Progenitor cell of endocrine pancreas (in vitro differentiated cells): ENCODE measurements at regions not wholly inside any gene's neighbourhood (a gene's known extent, or its start where the extent isn't known, plus 50 kb on each side); places are given as distances from the start of the nearest gene placed in this dataset.

ENCODE experiments used
- DNase-seq: peaks from one replicate; pipeline ENCODE4 v3.0.0; 2021; ENCODE audit warnings: low spot score; ENCODE audit not compliant: unreplicated experiment
- H3K27ac Mint-ChIP-seq: 2 replicates; pipeline ENCODE4 v1.8.0; 2021; ENCODE audit warnings: mild to moderate bottlenecking, moderate library complexity, mixed read lengths
- H3K27me3 Mint-ChIP-seq: 2 replicates; pipeline ENCODE4 v1.8.0; 2021; ENCODE audit warnings: mixed read lengths
- H3K36me3 Mint-ChIP-seq: 2 replicates; pipeline ENCODE4 v1.8.0; 2022; ENCODE audit warnings: mixed read lengths; ENCODE audit not compliant: insufficient read depth
- H3K4me1 Mint-ChIP-seq: 2 replicates; pipeline ENCODE4 v1.8.0; 2021; ENCODE audit warnings: low read depth, mixed read lengths
- H3K4me3 Mint-ChIP-seq: 2 replicates; pipeline ENCODE4 v1.8.0; 2021; ENCODE audit warnings: low read depth, mild to moderate bottlenecking, moderate library complexity, mixed read lengths
- H3K9me3 Mint-ChIP-seq: 2 replicates; pipeline ENCODE4 v1.8.0; 2021; ENCODE audit warnings: low read depth, mixed read lengths
- CTCF ChIP-seq: fragments of 200-600 bp; sonication (generic); IDR thresholded peaks from one replicate; pipeline ENCODE4 v1.5.0; 2021; ENCODE audit warnings: antibody characterized with exemption, mild to moderate bottlenecking; ENCODE audit not compliant: unreplicated experiment

- Mint-ChIP-seq H3K27me3 (peaks cover 2% of the 10 kb centered on the region), H3K4me1 (peaks cover 13% of the 10 kb centered on the region), H3K9me3 (no peaks in the 10 kb centered on the region), H3K27ac (no peak overlapping the region), H3K4me3 (no peak overlapping the region), H3K36me3 (no peaks in the 10 kb centered on the region)
- no peak for TF ChIP-seq CTCF
- DNase-seq: no peak
Measured at GRCh38 chr2:168338803-168339437, 91.5 kb upstream of the STK39 start.

- no peak for DNase-seq
- Mint-ChIP-seq H3K4me3 (no peak overlapping the region), H3K9me3 (peaks cover 3% of the 10 kb centered on the region), H3K27me3 (peaks cover 2% of the 10 kb centered on the region), H3K27ac (no peak overlapping the region), H3K4me1 (peaks cover 13% of the 10 kb centered on the region), H3K36me3 (peaks cover 1% of the 10 kb centered on the region)
- TF ChIP-seq CTCF: no peak
Measured at GRCh38 chr2:168340931-168341330, 93.5 kb upstream of the STK39 start.

GRCh38 chr2:168343586-168343985 is 96.2 kb upstream of the STK39 start:
- DNase-seq: no peak
- H3K4me1 Mint-ChIP-seq: peaks cover 13% of the 10 kb centered on the region
- H3K27me3 Mint-ChIP-seq: peaks cover 2% of the 10 kb centered on the region
- H3K36me3 Mint-ChIP-seq: peaks cover 1% of the 10 kb centered on the region
- no peak overlapping the region for H3K27ac Mint-ChIP-seq
- no peak for TF ChIP-seq CTCF
- peaks cover 3% of the 10 kb centered on the region for H3K9me3 Mint-ChIP-seq
- no peak overlapping the region for H3K4me3 Mint-ChIP-seq

- Mint-ChIP-seq H3K4me1 (peaks cover 6% of the 10 kb centered on the region), H3K27me3 (peaks cover 1% of the 10 kb centered on the region), H3K9me3 (peaks cover 3% of the 10 kb centered on the region), H3K27ac (no peak overlapping the region), H3K36me3 (peaks cover 1% of the 10 kb centered on the region), H3K4me3 (no peak overlapping the region)
- TF ChIP-seq CTCF: no peak
- no peak for DNase-seq
Measured at GRCh38 chr2:168344706-168345105, 97.3 kb upstream of the STK39 start.

- Mint-ChIP-seq H3K4me1 (peaks cover 15% of the 10 kb centered on the region), H3K27me3 (no peaks in the 10 kb centered on the region), H3K27ac (no peak overlapping the region), H3K9me3 (peaks cover 3% of the 10 kb centered on the region), H3K36me3 (peaks cover 1% of the 10 kb centered on the region), H3K4me3 (no peak overlapping the region)
- no peak for DNase-seq
- TF ChIP-seq CTCF: no peak
Measured at GRCh38 chr2:168345601-168346000, 98.2 kb upstream of the STK39 start.
